Epithelial cell of esophagus (primary cell): ENCODE measurements at regions not wholly inside any gene's neighbourhood (a gene's known extent, or its start where the extent isn't known, plus 50 kb on each side); places are given as distances from the start of the nearest gene placed in this dataset.
"Not testable (repeated sequence)": the region's sequence is repeated elsewhere in the genome, so short reads cannot be mapped to it uniquely, and the experiment has no call there.

Experiments used
- DNase-seq: peaks from one replicate; pipeline ENCODE4 v3.0.0; 2010; ENCODE audit warnings: low read depth
- H3K4me3 ChIP-seq: 2 replicates; pipeline ENCODE4 v1.5.1; 2011; ENCODE audit warnings: mild to moderate bottlenecking, low read length, control low read depth
- TF ChIP-seq, protein P1 (sequence below): IDR thresholded peaks from 2 replicates; pipeline ENCODE4 v1.5.1; 2011; ENCODE audit warnings: low read depth, mild to moderate bottlenecking, low read length, control low read depth, inconsistent platforms; ENCODE audit not compliant: insufficient read depth; ENCODE audit errors: missing control alignments

DNA sequence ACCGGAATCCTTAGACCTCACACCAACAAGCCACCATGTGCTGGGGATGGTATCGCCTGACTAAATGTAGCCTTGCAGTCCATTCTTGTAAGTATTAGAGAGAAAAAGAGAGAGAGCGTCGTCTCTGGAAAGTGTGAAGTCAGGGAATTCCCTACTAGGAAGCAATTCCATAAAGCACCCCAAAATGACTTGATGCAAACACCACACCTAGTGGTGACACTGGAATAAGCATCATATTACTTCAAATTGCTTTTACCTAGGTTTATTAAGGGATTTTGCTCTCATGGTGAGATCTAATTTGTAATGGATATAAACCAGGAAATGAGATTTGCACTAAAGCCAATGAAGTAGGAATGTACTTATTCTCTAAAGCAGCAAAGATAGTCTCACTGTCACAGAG is 111.4 kb upstream of the METTL9 start:
- DNase-seq, H3K4me3 ChIP-seq: not testable (repeated sequence)

DNA sequence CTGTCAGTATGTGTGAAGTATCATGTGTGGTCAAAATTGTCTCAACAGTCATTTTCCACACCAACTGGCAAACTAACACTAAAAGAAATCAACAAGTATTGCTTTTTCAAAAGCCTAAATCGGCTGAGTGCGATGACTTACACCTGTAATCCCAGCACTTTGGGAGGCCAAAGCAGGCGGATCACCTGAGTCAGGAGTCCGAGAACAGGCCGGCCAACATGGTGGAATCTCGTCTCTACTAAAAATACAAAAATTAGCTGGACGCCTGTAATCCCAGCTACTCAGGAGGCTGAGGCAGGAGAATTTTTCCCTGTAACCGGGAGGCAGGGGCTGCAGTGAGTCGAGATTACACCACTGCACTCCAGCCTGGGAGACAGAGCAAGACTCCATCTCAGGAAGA is 100.3 kb upstream of the METTL9 start:
- not testable (repeated sequence) for H3K4me3 ChIP-seq, DNase-seq

DNA sequence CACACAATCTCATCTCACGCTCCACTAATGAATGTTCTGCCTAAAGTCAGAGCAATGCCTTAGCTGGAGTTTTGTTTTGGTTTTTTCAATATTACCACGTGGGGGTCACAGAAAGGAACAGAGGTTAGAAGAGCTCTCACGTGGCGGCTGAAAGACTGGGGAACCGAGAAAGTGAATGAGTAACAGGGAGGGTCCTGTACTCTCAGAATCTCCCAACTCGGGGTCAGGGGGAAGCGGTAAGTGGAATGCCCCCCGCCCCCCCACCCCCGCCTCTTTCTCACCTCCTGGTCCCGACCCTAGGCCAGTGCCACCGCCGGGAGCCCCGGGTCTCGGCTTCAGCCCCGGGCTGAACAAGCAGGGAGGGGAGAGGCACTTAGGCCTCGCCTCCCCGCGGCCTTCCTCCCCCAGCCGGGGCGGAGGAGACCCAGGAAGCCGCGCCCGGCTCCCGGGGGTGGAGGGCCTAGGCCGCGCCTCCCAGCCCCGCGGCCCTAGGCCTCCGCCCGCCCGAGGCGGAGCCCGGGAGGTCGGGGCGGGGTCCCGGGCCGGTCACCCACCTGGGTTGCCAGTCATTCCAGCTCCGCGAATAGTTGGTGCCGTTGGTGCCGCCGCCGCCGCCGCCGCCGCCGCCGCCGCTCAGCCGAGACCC is 98.0 kb upstream of the METTL9 start:
- peak; percentile 73 for DNase-seq
- peak overlapping the region; percentile 59 for H3K4me3 ChIP-seq

DNA sequence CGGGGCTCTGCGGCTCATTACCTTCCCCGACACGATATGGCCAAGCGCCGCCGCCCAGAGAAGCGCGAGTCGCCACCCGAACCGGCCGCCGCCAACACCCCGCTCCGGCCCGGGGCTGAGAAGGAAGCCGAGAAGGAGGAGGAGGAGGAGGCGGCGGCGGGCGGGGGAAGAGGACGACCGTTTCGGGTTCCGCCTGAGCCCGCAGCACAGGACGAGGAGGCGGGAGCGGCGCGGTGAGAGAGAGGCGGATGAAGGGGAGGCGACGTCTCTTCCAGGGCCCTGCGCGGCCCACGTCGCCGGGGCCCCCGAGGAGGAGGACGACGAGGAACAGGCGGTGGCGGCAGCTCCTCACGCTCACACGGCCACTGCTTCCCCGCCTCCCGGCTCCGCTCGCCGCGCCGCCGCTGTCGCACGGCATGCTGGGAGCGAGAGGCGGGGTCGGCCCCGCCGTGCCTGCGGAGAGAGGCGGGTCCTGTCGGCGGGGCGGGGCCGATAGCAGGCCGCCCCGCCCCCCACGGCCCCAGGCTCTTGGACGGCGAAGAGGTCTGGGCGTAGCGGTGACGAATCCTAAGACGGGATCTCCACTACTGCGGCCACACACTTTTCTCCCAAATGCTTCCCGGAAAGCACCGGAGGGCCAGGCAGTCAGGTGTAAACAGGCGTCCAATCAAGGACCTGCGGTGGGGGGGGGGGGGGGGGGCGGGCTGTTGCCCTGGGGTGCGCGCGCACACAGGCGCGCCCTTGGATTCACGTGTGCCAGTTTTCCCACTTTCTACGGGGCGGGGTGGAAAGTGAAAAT is 97.3 kb upstream of the METTL9 start:
- peak overlapping the region; percentile 59 for H3K4me3 ChIP-seq
- peak; percentile 100 for DNase-seq
- TF ChIP-seq, protein P1, sequence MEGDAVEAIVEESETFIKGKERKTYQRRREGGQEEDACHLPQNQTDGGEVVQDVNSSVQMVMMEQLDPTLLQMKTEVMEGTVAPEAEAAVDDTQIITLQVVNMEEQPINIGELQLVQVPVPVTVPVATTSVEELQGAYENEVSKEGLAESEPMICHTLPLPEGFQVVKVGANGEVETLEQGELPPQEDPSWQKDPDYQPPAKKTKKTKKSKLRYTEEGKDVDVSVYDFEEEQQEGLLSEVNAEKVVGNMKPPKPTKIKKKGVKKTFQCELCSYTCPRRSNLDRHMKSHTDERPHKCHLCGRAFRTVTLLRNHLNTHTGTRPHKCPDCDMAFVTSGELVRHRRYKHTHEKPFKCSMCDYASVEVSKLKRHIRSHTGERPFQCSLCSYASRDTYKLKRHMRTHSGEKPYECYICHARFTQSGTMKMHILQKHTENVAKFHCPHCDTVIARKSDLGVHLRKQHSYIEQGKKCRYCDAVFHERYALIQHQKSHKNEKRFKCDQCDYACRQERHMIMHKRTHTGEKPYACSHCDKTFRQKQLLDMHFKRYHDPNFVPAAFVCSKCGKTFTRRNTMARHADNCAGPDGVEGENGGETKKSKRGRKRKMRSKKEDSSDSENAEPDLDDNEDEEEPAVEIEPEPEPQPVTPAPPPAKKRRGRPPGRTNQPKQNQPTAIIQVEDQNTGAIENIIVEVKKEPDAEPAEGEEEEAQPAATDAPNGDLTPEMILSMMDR = no peak

DNA sequence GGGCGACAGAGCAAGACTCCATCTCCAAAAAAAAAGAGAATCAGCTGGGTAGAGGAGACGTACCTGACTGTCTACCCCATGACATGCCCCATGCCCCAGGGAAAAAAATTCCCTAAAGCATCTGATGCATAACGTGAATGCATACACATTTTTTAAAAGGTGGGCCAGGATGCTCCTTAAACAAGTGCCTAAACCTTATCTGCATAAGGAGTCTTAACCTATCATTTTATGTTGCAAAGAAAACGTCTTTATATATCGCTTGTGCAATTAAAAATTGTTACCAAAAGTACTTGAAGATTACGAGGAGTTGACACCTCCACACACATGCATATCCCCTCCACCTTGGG is 95.8 kb upstream of the METTL9 start:
- not testable (repeated sequence) for DNase-seq

DNA sequence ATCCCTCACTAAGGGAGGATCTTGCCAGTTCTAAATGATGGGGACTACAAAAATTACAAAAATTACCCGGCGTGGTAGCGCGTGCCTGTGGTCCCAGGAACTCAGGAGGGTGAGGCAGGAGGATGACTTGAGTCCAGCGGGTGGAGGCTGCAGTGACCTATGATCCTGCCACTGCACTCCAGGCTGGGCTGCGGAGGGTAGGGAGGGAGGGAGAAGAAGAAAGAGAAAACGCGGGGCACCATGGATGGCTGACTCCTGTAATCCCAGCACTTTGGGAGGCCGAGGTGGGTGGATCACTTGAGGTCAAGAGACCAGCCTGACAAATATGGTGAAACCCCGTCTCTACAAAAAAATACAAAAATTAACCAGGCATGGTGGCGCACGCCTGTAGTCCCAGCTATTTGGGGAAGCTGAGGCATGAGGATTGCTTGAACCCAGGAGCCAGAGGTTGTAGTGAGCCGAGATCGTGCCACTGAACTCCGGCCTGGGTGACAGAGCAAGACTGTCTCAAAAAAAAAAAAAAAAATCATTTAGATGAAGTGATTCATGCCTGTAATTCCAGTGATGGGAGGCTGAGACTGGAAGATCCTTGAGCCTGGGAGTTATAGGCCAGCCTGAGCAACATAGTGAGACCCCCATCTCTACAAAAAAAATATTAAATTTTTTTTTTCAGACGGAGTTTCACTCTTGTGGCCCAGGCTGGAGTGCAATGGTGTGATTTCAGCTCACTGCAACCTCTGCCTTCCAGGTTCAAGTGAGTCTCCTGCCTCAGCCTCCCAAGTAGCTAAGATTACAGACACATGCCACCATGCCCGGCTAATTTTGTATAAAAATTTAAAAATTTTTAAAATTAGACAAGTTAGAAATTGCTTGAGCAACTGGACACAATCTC is 95.2 kb upstream of the METTL9 start:
- H3K4me3 ChIP-seq, DNase-seq: not testable (repeated sequence)

More for the DNA sequence above, 95.8 kb upstream of the METTL9 start:
- not testable (repeated sequence) for H3K4me3 ChIP-seq

DNA sequence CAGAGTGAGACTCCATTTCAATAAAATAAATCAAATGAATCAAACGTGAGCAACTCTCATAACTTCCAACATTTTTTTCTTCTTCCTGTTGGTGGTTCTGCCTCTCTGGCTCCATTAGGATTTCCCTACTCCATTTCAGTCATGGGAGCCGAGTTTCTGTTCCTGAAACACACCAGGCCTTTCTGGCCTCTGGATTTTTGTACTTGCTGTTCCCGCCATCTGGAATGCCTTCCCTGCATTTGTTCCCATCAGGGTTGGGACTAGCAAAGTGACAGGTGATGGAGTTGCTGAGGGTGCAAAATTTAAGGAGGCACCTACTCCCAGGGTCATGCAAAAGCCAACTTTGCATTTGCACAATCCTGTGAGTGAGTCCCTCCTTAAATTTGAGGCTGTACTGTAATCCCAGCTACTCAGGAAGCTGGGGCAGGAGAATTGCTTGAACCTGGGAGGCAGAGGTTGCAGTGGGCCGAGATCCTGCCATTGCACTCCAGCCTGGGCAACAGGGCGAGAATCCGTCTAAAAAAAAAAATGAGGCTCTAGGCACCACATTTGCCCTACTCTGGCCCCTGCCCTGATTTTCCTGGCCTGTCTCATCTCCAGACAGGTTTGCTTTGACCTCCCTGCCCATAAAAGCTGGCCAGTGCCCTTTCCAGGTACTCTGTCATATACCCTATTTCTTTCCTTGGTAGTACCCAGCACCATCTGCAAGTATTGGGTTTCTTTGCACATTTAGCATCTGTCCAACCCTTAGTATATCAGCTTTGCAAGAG is 93.4 kb upstream of the METTL9 start:
- not testable (repeated sequence) for DNase-seq, H3K4me3 ChIP-seq

DNA sequence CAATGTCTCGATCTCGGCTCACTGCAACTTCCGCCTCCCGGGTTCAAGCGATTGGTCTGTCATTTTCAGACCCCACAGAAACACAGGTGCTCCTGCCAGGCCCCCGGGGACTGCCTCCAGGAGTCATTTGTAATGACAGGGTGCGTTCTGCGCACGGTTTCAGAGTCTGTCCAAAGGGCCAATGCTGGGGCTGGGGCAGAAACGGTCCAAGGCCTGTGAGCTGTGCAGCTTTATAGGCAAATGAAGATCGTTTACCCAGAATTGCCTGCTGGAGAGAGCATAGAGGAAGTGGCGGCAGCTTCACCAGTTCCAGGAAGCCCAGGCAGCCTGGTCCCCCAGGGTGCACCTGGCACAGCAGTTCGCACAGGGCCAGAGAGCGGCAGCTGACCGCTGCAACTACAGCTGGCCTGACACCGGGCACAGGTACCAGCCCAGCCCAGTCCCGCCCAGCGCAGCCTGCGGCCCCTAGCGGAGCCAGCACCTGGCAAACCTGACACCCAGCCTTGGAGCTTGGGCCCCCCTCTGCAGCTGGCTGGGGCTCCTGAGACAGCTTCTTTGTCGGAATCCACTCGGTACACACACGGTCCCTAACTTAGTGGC is 92.4 kb upstream of the METTL9 start:
- not testable (repeated sequence) for DNase-seq, H3K4me3 ChIP-seq

DNA sequence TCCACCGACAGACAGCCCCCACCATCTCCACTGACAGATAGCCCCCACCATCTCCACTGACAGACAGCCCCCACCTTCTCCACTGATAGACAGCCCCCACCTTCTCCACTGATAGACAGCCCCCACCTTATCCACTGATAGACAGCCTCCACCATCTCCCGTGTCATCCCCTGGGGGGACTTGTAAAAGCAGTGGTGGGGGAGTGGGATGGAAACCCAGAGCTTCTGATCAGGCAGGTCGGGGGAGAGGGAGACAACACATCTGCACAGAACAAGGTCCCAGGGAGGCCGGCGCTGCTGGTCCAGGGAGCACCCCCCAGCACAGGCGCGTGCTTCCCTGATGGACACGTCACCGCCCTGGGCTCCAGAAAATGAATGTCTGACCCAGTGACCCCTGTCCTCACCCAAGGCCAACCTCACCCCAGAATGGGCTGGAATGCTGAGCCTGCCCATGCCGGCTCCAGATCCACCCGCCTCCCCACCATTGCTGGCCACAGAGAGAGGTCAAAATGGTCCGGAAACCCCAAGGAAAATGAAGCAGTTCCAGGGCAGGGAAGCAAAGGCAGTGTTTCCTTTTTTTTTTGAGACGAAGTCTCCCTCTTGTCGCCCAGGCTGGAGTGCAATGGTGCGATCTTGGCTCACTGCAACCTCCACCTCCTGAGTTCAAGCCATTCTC is 91.6 kb upstream of the METTL9 start:
- not testable (repeated sequence) for DNase-seq, H3K4me3 ChIP-seq

DNA sequence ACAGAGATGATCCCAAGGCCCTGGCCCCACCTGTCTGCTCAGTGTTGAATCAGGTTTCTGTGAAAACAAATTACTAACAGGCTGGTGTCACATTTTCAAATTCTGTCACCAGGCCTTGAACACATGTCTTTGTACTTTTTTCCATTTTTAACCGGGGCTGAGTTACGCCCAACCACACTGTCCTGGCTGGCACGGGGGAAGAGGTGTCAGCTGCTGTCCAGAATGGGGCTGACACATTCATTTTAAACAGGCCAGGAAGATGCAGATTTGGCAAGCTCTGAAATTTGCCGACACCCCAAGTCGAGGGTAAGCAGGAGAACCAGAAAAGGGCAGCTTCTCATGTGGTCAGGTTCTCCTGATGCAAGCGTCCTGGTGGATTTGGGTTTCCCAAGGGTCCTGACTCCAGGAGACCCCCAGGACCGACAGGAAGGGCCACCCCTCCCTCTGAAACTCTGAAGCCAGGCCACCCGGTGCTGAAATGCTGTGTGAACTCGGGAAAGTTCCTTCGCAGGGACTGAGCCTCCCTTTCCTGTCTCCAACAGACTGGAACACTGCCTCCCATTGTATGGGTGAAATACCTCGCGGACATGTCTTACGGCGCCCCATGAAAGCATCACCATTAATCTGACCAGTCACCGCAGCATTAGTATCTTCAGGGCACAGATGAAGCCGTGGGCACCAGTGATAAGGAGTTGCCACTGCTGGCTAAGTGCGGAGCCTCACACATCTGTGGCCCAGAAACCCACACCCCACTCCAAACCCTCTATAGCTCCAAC is 90.5 kb upstream of the METTL9 start:
- not testable (repeated sequence) for H3K4me3 ChIP-seq, DNase-seq

DNA sequence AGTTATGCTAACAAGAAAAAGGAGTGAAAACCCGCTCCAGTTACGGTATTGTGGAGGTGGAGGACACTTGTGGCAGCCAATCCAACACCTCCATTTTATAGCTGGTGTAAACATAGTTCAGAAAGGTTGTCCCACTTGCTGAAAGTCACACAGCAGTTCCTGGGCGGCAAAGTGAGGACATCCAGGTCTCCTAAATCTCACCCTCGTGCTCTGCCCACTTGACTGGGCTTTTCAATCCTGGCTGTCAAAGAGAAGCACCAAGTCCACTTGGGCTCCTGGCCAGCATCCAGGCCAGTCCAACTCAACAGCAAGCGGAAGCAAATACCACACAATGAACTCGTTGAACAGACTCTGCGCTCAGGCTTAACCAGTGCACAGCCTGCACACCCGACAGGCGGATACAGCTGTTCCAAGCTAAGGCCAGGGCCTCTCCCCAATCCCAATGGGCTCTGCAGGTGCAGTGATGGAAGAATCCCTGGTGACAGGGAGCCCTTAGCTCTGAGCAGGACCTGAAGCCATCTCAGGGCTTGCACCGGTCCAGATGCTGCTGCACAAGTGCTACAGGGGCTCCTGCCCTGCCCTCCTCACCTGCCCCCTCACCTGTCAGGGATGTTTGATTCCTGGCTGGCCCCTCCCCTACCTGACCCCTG is 89.8 kb upstream of the METTL9 start:
- DNase-seq, H3K4me3 ChIP-seq: not testable (repeated sequence)

DNA sequence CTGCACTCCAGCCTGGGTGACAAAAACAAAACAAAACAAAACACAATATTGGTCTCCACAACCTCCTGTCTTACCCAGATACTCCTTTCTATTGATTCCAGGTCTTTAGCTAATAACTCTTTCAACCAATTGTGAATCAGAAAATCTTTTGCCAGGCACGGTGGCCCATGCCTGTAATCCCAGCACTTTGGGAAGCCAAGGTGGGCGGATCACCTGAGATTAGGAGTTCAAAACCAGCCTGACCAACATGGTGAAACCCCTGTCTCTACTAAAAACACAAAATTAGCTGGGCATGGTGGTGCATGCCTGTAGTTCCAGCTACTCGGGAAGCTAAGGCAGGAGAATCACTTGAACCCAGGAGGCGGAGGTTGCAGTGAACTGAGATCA is 88.5 kb upstream of the METTL9 start:
- not testable (repeated sequence) for DNase-seq, H3K4me3 ChIP-seq

DNA sequence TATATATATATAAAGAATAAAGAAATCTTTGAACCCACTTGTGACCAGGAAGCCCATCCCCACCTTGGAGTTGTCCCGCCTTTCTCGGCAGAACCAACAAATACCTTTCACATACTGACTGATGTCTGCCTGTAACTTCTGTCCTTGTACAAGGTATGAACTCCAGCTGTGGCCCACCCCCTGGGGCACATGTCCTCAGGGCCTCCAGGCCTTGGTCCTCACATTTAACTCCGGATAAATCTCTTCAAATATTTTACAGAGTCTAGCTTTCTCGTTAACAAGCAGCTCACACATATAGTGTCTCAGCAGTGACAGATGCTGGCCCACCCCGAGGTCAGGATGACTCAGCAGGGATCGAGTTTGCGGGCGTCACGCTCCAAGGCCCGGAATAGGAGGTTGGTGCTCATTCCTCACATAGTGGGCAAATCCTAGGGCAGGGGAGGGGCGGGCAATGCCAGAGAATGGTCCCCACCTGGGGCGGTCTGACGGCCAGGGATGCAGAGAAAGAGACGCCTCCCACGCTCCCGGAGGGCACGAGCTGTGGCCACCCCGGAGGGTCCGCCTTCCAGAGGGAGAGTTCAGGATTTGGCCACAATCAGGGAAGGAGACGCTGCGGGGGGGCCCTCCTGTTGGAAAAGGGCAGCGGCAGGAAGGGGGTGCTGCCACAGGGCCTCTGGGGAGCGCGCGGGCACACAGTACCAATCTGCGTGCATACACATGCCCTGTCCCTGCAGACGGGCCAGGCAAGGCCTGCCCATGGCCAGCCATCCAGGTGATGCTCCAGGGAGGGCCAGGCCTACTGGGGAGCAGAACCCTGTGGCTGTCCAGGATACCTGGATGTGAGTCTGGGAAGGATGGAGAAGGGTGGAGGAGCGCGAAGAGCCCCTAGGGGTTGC is 87.8 kb upstream of the METTL9 start:
- H3K4me3 ChIP-seq = not testable (repeated sequence)
- peak; percentile 62 for DNase-seq

DNA sequence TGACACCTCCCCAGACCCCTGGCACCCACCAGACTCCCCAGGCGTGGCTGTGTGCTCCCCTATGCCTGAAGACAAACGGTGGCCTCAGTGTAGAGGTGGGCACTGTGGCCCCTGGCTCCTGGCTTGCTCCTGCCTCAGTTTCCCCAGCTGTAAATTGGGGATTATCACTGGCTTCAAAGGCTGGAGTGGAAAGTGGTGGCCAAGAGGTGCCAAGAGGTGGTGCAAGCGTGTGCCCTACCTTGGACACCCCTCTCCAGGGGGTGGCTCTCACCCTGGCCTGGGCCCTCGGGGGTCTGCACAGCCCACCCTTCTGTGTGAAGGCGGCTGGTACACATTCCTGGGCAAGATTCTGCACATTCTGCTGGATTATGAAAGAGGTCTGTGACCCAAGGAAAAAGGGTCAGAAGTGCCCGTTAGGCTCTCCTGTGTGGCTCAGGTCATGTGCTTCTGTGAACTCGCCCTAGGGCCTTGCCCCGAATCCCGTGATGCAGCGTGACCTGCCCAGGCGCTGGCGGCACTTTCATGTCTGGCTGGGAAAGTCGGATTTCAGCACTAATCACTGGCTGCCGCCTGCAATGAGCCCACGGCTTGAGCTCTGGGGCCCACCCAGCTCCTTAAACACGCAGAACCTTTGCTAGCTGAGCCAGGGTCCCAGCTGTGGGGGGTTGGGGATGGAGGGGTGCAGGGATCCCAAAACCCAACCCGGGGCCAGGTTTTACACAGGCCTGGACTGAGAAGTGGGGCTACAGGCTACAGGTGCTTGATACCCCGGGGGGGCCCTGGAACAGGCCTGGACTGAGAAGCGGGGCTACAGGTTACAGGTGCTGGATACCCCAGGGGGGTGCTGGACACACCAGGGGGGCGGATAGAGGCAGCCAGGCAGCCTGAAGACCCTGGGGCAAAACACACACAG is 86.8 kb upstream of the METTL9 start:
- not testable (repeated sequence) for H3K4me3 ChIP-seq

More for the DNA sequence above, 86.8 kb upstream of the METTL9 start:
- not testable (repeated sequence) for DNase-seq
